Endothelial cell of umbilical vein (primary cell): ENCODE measurements at regions not wholly inside any gene's neighbourhood (a gene's known extent, or its start where the extent isn't known, plus 50 kb on each side); places are given as distances from the start of the nearest gene placed in this dataset.

ENCODE experiments used
- EZH2 ChIP-seq: IDR thresholded peaks from 2 replicates; pipeline ENCODE4 v1.6.1; 2012; ENCODE audit warnings: borderline replicate concordance, low read depth, mild to moderate bottlenecking, moderate library complexity, low read length, inconsistent platforms; ENCODE audit not compliant: severe bottlenecking
- FOS ChIP-seq: IDR thresholded peaks from 2 replicates; pipeline ENCODE4 v1.6.1; 2011; ENCODE audit warnings: mild to moderate bottlenecking, low read length, moderate library complexity, borderline replicate concordance; ENCODE audit not compliant: insufficient read depth
- JUN ChIP-seq: IDR thresholded peaks from 2 replicates; pipeline ENCODE4 v1.6.1; 2011; ENCODE audit warnings: borderline replicate concordance, low read depth; ENCODE audit not compliant: insufficient read length, insufficient read depth
- MYC ChIP-seq: IDR thresholded peaks from one replicate; pipeline ENCODE4 v1.6.1; 2011; ENCODE audit warnings: mild to moderate bottlenecking, low read depth, low read length
- POLR2A ChIP-seq: IDR thresholded peaks from 2 replicates; pipeline ENCODE4 v1.6.1; 2012; ENCODE audit warnings: low read depth, mild to moderate bottlenecking, control low read depth, low read length
- POLR2AphosphoS5 ChIP-seq: IDR thresholded peaks from 2 replicates; pipeline ENCODE4 v1.6.1; 2012; ENCODE audit warnings: low read depth, mild to moderate bottlenecking, control low read depth, low read length, moderate library complexity; ENCODE audit not compliant: insufficient read depth
- TF ChIP-seq, protein P1 (sequence below), 2 donors: IDR thresholded peaks; 1 replicate in 1 of 2; 2 replicates in 1 of 2; pipeline ENCODE4 v1.5.1; 2011; ENCODE audit warnings: low read length in 2 of 2, mild to moderate bottlenecking in 2 of 2, moderate library complexity in 2 of 2, control low read depth in 1 of 2, inconsistent platforms in 1 of 2, low read depth in 1 of 2; ENCODE audit not compliant: insufficient read depth in 1 of 2; ENCODE audit errors: extremely low read depth in 1 of 2
- TF ChIP-seq, protein P2 (sequence below): IDR thresholded peaks from 2 replicates; pipeline ENCODE4 v1.6.1; 2011; ENCODE audit not compliant: insufficient read depth, insufficient read length

DNA sequence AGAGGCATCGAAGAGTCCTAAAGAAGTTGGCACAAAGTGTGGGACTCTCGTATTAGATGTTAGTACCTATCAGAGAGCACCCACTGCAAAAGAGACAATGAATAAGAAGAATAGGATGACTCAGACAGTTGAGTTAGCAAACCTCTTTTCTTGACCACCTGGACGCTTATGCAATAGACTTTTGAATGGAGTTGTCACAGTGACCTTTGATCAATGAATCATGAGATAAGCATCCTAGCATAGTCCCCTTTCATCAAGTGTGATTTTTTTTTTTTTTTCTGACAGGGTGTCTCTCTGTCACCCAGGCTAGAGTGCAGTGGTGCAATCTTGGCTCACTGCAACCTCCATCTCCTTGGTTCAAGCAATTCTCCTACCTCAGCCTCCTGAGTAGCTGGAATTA lies 1417.9 kb upstream of the GOT2 start:
- TF ChIP-seq, protein P1, sequence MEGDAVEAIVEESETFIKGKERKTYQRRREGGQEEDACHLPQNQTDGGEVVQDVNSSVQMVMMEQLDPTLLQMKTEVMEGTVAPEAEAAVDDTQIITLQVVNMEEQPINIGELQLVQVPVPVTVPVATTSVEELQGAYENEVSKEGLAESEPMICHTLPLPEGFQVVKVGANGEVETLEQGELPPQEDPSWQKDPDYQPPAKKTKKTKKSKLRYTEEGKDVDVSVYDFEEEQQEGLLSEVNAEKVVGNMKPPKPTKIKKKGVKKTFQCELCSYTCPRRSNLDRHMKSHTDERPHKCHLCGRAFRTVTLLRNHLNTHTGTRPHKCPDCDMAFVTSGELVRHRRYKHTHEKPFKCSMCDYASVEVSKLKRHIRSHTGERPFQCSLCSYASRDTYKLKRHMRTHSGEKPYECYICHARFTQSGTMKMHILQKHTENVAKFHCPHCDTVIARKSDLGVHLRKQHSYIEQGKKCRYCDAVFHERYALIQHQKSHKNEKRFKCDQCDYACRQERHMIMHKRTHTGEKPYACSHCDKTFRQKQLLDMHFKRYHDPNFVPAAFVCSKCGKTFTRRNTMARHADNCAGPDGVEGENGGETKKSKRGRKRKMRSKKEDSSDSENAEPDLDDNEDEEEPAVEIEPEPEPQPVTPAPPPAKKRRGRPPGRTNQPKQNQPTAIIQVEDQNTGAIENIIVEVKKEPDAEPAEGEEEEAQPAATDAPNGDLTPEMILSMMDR (IDR thresholded peaks at IDR 0.05; ENCODE audit: extremely low read depth in 1 of 2, insufficient read depth in 1 of 2, low read depth in 1 of 2, low read length in 2 of 2) = no peak
- TF ChIP-seq POLR2AphosphoS5 (no peak), EZH2 (no peak), POLR2A (no peak), JUN (no peak), MYC (no peak), FOS (no peak)
- TF ChIP-seq, protein P2, sequence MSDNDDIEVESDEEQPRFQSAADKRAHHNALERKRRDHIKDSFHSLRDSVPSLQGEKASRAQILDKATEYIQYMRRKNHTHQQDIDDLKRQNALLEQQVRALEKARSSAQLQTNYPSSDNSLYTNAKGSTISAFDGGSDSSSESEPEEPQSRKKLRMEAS = no peak
